ENCODE measurements at regions not wholly inside any gene's neighbourhood (a gene's known extent, or its start where the extent isn't known, plus 50 kb on each side); places are given as distances from the start of the nearest gene placed in this dataset.
A peak's percentile ranks its signal among the peaks of the same experiment; 100 is the strongest.

DNA sequence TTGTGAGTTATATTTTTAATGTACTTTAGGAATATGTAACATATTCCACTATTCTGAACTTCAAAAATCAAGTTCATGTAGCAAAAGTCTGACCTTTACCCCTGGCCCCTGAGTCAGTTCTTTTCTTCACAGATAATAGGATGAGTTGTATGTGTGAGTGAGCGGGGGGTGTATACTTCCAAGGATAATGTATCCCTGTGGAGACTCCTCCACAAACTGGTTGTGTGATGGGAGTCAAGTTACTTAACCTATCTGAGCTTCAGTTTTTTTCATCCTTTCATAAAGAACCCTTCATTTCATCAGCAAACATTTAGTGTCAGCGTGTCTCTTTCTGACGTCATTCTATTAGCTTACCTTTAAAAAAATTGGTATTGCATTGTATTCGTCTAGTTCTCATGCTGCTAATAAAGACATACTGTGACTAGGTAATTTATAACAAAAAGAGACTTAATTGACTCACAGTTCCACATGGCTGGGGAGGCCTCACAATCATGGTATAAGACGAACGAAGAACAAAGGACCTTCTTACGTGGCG, 288.1 kb upstream of the GPC6 start:
- no peak for DNase-seq (ENCODE audit: low read depth)

DNA sequence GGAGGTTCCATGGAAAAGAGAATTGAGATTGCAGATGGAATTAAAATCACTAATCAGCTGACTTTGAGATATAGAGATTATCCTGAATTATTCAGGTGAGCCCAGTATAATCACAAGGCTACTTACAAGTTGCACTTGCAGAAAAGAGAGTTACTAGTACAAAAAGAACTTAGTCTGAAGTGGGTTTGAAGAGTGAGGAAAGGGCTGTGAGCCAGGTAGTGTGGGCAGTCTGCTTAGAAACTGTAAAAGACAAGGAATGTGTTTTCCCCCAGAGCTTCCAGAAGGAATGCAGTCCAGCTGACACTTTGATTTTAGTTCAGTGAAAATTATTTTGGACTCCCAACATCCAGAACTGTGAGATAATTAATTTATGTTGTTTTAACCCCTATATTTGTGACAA, 285.4 kb upstream of the GPC6 start:
- no peak for DNase-seq (ENCODE audit: low read depth)

DNA sequence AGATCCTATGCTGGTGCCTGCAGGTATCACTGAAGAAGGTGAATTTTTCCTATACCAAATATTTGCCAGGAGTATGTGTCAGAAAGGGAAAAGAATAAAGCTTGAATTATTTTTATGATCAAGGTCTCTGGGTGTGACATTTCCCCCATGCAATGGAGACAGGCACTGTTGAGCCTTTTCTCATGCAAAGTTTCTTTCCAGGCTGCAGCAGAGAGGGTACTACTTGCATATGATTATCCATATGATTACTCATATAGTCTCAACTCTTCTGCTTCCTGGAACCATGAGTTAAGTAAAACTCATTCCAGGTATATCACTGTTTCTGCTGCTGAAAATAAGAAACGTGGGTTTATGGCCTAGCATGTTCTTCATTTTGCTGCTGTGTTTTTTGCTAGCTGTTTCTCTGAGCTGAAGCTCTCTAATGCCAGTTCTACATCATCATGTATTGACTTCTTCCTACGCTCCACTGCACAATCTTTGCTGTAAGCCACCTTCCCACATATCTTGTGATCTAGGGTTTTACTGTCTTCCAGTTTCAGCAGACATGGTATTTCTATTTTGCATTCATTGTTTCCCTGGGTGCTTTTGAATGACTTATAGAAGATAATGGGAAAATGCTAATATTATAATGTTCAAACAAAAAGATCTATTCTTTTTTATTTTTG, 278.7 kb upstream of the GPC6 start:
- no peak for DNase-seq (ENCODE audit: low read depth)

DNA sequence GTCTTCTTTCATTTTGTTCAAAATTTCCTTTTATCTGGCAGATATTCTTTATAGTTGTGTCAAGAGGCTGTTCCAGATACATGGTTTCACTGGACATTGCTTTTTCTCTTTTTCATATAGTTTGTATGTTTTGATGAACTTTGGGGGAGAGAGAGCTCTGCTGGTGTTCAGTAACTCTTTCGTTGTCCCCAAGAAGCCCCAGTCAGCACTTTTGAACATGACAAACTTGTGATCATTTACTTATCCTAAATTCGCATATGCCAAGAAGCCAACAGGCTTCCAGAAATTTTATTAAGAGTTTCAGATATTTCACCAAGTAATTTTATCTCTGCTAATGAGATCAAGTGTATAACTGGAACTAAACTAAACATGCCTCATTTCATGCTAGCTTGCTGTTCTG, 275.8 kb upstream of the GPC6 start:
- DNase-seq (ENCODE audit: low read depth): no peak

DNA sequence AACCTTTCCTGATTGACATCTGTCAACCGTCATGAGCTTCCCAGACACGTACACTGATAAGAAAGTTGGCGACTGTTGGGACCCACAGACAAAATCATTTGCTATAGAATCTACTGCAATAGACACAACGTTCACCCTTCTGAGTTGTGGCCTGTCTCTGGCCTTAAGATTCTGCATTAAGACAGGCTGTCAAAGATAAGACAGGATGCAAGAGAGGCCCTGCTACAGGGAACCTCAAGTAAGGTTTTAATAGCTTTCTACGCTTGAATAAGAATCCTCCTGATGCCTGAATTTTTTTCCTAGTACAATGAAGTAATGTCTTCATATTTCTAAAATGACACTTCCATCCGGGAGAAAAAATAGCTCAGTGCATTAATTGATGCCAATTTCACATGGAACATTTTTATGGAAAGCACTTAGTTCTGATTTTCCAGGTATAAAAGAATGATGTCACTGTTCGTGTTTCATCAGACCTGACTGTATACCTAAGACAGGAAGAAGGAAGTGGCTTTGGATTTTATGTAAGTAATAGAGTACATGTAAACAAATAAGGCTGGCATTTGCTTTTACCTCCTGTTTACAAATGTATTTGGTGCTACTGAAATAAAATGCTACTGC, 275.2 kb upstream of the GPC6 start:
- DNase-seq (ENCODE audit: low read depth): no peak

DNA sequence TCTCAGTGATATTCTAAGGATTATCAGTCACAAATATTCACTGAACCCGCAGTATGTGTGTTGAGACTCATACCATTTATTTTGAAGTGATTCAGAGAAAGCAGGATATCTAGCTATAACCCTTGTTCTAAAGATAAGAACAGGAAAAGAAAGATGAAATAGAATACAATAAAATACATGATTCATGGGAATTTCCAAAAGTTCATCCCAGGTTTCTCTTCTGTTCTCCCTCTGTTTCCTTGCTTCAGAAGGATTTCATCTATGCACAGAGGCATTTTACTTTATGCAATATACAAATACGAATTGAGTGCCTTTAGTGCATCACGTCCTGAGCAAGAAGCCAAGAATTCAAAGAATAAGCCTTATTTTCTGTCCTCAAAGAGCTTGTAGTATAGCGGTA, 274.4 kb upstream of the GPC6 start:
- no peak for DNase-seq (ENCODE audit: low read depth)

DNA sequence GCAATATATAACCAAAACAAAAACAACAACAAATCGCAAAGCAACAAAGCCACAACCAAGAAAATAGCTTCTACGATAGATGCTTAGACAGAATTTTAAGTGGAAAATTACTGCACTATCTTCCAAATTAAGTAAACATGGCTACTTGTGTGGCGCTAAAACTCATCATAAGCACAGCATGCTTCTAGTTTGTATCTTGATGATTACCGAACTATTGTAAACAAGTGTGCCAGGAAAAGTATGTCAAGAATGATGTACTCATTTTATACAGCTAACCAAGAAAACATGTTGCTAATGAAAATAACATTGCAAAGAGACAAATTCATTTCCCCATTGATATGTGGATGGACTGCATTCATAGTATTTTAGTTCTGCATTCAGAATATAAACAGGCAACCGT, 271.9 kb upstream of the GPC6 start:
- no peak for DNase-seq (ENCODE audit: low read depth)

DNA sequence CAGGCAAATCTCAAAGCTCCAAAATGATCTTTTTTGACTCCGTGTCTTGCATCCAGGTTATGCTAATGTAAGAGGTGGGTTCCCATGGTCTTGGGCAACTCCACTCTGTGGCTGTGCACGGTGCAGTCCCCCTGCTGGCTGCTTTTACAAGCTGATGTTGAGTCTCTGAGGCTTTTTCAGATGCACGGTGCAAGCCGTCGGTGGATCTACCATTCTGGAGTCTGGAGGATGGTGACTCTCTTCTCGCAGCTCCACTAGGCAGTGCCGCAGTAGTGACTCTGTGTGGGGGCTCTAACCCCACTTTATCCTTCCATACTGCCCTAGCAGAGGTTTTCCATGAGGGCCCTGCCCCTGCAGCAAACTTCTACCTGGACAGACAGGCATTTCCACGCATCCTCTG, 266.8 kb upstream of the GPC6 start:
- DNase-seq (ENCODE audit: low read depth): no peak

DNA sequence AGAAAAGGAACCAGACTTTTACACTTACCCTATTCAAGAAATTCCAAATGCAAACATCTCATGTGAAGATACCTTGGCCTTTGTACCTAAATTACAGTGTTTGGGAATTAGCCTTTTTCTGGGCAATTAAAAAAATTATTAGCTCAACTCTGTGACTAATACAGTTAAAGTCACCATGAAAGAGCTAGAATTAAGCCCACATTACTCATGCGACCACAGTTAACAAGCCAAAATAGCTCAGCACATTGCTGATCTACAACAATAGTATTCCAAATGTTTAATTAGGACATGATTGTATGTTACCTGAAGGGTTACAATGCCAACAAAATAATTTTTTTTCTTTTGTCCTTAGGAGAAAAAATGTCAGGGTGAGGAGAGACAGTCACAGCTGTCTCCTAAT, 263.6 kb upstream of the GPC6 start:
- no peak for DNase-seq (ENCODE audit: low read depth)

DNA sequence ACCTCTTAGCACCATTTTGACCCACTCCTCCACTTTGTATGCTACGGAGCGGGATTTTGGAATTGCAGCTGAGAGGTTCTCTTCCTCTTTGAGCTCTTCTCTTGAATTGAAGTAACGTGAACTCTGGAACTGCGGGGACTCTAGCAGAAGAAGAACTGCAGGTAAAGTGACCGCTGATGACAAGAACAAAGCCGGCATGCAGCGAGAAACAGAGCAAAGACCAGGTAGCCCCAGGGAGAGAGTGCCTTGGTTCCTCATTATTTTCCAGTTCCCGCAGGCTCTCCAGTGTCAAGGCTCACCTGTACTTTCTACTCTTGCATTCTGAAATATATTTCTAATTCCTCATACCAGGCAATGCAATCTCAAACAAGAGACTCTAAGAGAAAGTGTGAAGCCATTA, 260.3 kb upstream of the GPC6 start:
- DNase-seq (ENCODE audit: low read depth): no peak

DNA sequence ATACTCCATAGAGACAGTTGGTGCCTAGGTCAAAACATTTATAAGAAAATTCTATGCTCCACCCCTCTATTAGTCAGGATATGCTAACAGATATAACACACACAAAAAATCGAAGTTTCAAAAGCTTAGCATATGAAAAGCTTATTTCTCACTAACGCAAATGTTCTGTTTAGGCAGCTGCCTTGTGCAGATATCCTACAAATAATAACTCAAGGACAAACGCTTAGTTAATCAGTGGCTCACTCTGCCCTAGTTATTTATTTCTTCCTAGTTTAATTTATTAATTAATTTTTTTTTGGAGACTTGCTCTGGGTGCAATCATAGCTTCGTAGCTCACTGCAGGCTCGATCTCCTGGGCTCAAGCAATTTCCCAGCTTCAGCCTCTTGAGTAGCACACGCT, 259.7 kb upstream of the GPC6 start:
- DNase-seq (ENCODE audit: low read depth): no peak

DNA sequence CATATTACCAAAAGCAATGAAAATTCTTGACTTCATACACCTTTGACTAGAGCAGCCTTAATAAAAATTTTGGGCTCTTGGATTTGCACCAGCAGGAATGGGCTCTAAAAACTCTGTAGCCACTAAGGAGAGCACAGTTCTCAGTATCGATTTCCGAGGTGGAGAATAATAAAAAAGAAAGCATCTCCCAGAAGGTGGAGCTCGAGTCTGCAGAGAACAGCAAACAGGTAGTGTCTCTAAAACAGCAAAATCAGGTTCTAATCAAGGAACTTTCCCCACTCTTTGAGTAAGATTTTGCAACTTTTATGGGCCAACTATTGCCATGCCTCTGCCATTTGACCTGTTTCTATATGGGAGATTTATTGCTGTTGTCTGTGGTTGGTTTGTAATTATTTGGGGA, 258.7 kb upstream of the GPC6 start:
- no peak for DNase-seq (ENCODE audit: low read depth)

DNA sequence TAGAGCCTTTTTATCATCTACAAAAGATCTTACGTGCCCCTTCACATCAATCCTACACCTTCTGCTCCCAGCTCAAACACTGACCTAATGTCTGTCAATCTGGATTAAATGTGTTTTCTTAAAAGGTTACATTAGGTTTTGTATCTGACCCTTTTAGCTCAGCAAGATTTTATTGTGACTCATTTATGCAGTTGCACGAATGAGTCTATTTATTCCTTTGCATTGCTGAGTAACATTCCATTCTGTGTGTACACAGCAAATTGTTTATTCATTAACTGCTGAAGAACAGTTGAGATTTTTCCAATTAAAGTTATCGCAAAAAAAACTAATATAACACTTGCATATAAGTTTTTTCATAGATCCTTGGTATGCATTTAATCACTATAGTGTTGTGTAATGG, 253.9 kb upstream of the GPC6 start:
- DNase-seq (ENCODE audit: low read depth): no peak

DNA sequence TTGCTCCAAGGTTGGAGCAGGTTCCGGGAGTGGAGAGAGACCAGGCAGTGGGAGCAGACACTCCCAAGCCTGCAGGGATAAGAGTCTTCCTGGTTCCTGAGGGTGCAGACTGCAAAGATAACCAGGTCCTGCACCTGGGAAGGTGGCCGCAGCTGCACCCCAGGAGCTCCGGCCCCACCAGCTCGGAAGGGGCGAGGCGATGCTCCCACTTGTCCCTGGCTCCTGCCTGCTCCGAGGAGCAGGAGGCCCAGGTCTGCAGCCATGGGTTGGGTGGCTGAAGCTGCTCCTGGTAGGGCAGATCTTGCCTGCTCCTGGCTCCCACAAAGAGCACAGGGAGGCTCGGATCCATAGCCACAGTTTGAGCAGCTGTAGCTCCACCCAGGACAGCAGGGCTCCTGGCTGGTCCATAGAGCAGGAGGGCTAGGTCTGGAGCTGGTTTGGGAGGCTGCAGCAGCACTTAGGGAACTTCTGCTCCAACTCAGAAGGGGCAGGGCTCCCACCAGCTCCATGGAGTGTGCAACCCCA, 251.6 kb upstream of the GPC6 start:
- no peak for DNase-seq (ENCODE audit: low read depth)

DNA sequence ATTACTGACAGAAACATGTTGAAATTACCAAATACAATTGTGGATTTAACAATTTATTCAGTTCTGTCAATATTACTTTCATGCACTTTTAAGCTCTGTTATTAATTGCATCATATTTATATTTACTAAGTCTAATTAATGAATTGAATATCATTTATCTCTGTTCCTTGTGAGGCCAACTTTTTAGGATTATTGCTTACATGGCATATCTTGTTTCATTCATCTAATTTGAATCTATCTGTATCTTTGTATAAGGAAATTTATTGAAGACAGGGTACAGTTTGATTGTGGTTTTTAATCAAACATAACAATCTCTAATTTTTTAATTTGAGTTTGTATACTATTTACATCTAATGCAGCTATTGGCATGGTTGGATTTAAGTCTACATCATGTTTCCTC, 249.9 kb upstream of the GPC6 start:
- DNase-seq (ENCODE audit: low read depth): no peak

DNA sequence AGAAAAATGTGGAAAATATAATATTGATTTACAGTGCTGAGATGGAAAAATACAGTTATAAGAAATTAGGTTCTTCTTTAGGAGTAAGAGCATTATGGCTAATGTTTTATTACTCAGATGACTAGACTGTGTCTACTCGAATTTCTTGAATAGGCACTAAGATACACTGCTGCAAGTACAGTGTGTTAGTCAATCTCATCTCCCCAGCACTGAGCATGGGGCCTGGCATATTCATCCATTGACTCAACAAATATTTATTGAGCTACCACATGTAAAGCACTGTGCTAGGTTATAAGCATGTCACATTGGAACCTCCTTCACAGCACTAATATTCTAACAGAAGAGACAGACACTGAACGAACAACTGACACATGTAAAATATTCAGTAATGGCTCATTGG, 242.5 kb upstream of the GPC6 start:
- DNase-seq (ENCODE audit: low read depth): no peak

DNA sequence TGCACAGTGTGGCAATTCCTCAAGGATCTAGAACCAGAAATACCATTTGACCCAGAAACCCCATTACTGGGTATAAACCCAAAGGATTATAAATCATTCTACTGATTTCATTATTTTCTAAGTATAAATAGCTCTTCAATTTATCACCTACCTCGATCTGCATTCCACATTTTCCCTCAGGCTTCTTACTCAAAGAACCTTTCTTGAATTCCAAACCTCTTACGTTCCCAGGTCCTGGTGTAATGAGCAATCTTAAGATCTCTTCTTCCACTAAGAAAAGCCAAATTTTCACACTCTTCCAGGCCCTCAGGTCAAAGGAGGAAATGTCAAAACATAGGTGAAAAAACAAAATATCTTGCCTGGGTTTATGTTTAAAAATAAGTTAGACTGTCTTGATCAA, 237.3 kb upstream of the GPC6 start:
- DNase-seq (ENCODE audit: low read depth): no peak

DNA sequence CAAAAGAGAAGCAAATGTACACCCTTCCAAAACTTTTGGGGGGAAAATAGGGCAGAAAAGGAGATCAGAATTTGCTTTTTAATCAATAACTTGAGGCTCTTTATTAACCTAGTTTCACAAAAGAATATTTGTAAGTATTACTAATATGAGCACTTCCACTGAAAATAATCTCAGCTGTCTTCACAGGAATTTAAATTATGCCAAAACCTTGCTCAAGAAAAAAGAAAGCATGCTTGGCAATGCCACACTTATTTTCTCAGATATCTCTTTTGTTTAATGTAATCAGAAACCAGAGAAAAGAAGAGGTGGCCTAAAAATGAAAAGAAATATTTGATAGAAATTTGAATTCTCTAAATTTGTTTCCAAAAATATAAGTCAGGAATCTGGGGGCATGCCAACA, 234.9 kb upstream of the GPC6 start:
- DNase-seq (ENCODE audit: low read depth): no peak

DNA sequence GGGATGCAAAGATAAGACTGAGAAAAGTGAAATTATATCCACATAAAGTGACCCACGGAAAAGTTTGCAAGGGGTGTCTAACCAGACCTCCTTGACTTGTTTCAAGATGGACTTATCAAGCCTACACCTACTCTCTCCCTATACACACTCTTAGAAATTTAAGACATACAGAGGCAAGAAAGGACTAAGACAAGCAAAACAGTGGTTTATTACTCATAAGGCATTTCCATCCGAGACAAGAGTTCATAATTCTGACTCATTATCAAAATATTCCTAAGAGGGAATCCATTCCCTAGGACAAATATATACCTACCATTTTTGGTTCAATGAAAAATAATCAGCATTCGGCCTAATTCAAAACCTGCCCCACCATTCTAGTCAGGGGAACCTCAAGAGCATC, 232.6 kb upstream of the GPC6 start:
- peak; percentile 42 for DNase-seq (ENCODE audit: low read depth)

DNA sequence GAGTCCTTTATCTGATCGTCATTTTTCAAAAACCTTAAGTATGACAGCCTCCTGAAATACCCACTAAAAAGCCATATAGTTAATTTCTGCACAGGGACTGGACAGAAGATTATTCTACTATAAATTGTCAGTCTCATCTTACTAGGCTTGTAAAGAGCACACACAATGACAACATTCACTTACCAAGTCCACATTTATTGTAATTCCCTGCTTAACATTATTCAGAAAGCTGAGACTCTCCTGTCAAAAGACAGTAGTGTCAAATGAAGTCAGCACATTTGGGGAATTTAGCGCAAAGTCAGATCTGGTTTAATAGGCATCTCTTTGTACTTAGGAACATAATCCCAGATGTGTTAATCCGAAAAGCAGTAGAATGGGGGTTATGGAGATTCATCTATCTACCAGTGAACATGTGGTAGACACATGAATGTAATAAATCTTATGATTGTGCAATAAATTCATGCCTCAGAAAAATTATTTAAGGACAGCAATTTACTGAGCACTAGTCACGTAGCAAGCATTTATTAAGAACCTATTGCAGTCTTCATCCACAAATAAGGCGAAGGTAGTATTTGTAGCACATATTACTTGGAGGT, 224.6 kb upstream of the GPC6 start:
- DNase-seq (ENCODE audit: low read depth): no peak

DNA sequence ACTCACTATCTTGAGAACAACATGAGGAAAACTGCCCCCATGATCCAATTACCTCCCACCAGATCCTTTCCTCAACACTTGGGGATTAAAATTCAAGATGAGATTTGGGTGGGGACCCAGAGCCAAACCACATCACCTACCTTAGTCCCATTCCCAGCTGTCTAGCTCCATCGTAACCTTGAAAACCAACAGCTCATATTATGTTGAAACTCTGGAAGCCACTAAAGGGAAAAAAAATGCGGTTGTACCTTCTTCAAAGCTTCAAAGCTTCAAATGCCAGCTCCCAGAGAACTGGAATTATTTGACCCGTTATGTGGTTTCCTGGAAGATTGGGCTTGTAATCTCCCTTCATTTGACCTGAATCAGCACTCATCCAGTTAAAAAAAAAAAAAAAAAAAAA, 223.1 kb upstream of the GPC6 start:
- no peak for DNase-seq (ENCODE audit: low read depth)

DNA sequence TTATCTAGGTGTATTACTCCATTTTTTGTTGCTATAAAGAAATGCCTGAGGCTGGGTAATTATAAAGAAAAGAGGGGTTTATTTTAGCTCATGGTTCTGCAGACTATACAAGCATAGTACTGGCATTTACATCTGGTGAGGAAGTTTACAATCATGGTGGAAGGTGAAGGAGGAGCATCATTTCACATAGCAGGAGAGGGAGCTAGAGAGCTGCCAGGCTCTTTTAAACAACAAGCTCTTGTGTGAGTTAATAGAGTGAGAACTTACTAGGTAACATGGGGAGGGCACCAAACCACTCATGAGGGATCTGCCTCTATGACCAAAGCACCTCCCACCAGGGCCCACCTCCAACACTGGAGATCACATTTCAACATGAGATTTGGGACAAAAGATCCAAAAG, 221.7 kb upstream of the GPC6 start:
- DNase-seq (ENCODE audit: low read depth): no peak

DNA sequence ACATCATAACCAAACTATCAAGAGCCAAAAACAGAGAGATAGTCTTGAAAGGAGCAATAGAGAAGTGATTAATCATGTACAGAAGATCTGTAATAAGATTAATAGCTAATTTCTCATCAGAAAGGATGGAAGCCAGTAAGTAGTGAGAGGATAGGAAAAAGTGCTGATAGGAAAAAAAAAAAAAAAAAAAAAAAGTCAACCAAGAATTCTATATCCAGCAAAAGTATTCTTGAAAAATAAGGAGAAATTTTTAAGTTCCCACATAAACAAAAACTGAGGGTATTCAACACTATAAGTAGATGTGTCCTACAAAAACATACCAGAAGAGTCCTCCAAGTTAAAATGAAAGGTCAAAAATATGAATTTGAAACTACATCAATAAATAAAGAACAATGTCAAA, 218.7 kb upstream of the GPC6 start:
- no peak for DNase-seq (ENCODE audit: low read depth)

Data from non-pigmented ciliary epithelial cell (primary cell).